ENCODE measurements at regions not wholly inside any gene's neighbourhood (a gene's known extent, or its start where the extent isn't known, plus 50 kb on each side); places are given as distances from the start of the nearest gene placed in this dataset.

- TF ChIP-seq CTCF (IDR thresholded peaks at IDR 0.05; ENCODE audit: unreplicated experiment in 3 of 3): no peak
- no peak overlapping the region for H3K27ac Mint-ChIP-seq
- no peaks in the 10 kb centered on the region for H3K9me3 Mint-ChIP-seq
- no peak overlapping the region for H3K4me3 Mint-ChIP-seq
- H3K4me1 Mint-ChIP-seq: no peaks in the 10 kb centered on the region
- H3K27me3 Mint-ChIP-seq (ENCODE audit: low read depth): no peaks in the 10 kb centered on the region
- H3K36me3 Mint-ChIP-seq (ENCODE audit: low read depth): no peaks in the 10 kb centered on the region
Observed at GRCh38 chr12:89289720-89290119, 62.6 kb downstream of the DUSP6 start.

- no peaks in the 10 kb centered on the region for H3K36me3 Mint-ChIP-seq (ENCODE audit: low read depth)
- H3K27me3 Mint-ChIP-seq (ENCODE audit: low read depth): no peaks in the 10 kb centered on the region
- no peak overlapping the region for H3K27ac Mint-ChIP-seq
- H3K4me1 Mint-ChIP-seq: no peaks in the 10 kb centered on the region
- no peaks in the 10 kb centered on the region for H3K9me3 Mint-ChIP-seq
- H3K4me3 Mint-ChIP-seq: no peak overlapping the region
- TF ChIP-seq CTCF (IDR thresholded peaks at IDR 0.05; ENCODE audit: unreplicated experiment in 3 of 3): no peak
Observed at GRCh38 chr12:89288959-89289358, 63.3 kb downstream of the DUSP6 start.

- Mint-ChIP-seq H3K27ac (no peak overlapping the region), H3K9me3 (no peaks in the 10 kb centered on the region), H3K27me3 (ENCODE audit: low read depth) (no peaks in the 10 kb centered on the region), H3K4me1 (peaks cover under 1% of the 10 kb centered on the region), H3K36me3 (ENCODE audit: low read depth) (no peaks in the 10 kb centered on the region), H3K4me3 (no peak overlapping the region)
- TF ChIP-seq CTCF (IDR thresholded peaks at IDR 0.05; ENCODE audit: unreplicated experiment in 3 of 3): no peak
Observed at GRCh38 chr12:89286501-89286900, 65.8 kb downstream of the DUSP6 start.

GRCh38 chr12:89281539-89281867, 70.8 kb downstream of the DUSP6 start:
- H3K4me3 Mint-ChIP-seq: no peak overlapping the region
- no peaks in the 10 kb centered on the region for H3K27me3 Mint-ChIP-seq (ENCODE audit: low read depth)

GRCh38 chr12:89280833-89281538, 71.3 kb downstream of the DUSP6 start:
- TF ChIP-seq CTCF (IDR thresholded peaks at IDR 0.05; ENCODE audit: unreplicated experiment in 3 of 3): no peak
- H3K27me3 Mint-ChIP-seq (ENCODE audit: low read depth): no peaks in the 10 kb centered on the region
- H3K4me3 Mint-ChIP-seq: no peak overlapping the region
- no peaks in the 10 kb centered on the region for H3K36me3 Mint-ChIP-seq (ENCODE audit: low read depth)
- no peaks in the 10 kb centered on the region for H3K9me3 Mint-ChIP-seq
- peak overlapping the region in 2 of 3 experiments; percentile 29 to 44 for H3K27ac Mint-ChIP-seq
- H3K4me1 Mint-ChIP-seq: peaks cover 8% of the 10 kb centered on the region

More at GRCh38 chr12:89281539-89281867, 70.8 kb downstream of the DUSP6 start:
- Mint-ChIP-seq H3K36me3 (ENCODE audit: low read depth) (no peaks in the 10 kb centered on the region), H3K9me3 (no peaks in the 10 kb centered on the region), H3K27ac (no peak overlapping the region), H3K4me1 (peaks cover 8% of the 10 kb centered on the region)
- no peak for TF ChIP-seq CTCF (IDR thresholded peaks at IDR 0.05; ENCODE audit: unreplicated experiment in 3 of 3)

- Mint-ChIP-seq H3K27ac (no peak overlapping the region), H3K4me1 (peaks cover 8% of the 10 kb centered on the region), H3K4me3 (no peak overlapping the region), H3K9me3 (no peaks in the 10 kb centered on the region), H3K36me3 (ENCODE audit: low read depth) (no peaks in the 10 kb centered on the region), H3K27me3 (ENCODE audit: low read depth) (no peaks in the 10 kb centered on the region)
- no peak for TF ChIP-seq CTCF (IDR thresholded peaks at IDR 0.05; ENCODE audit: unreplicated experiment in 3 of 3)
Observed at GRCh38 chr12:89279499-89279898, 72.8 kb downstream of the DUSP6 start.
